MM.1S (cell line): ENCODE measurements at regions not wholly inside any gene's neighbourhood (a gene's known extent, or its start where the extent isn't known, plus 50 kb on each side); places are given as distances from the start of the nearest gene placed in this dataset.

Experiments used
- CTCF ChIP-seq: fragments of 300-600 bp; sonication (generic); IDR thresholded peaks from 2 replicates; pipeline ENCODE4 v1.5.1; 2016; ENCODE audit warnings: antibody characterized with exemption, low read length, mixed read lengths
- EZH2 ChIP-seq: fragments of 300-600 bp; sonication (generic); optimal IDR thresholded peaks from 2 replicates; pipeline ENCODE3; 2017; ENCODE audit warnings: low read depth, mild to moderate bottlenecking, antibody characterized with exemption, low read length, mixed read lengths
- EZH2phosphoT487 ChIP-seq: fragments of 300-600 bp; sonication (generic); IDR thresholded peaks from 2 replicates; pipeline ENCODE4 v1.6.1; 2018; ENCODE audit warnings: antibody characterized with exemption, low read length

DNA sequence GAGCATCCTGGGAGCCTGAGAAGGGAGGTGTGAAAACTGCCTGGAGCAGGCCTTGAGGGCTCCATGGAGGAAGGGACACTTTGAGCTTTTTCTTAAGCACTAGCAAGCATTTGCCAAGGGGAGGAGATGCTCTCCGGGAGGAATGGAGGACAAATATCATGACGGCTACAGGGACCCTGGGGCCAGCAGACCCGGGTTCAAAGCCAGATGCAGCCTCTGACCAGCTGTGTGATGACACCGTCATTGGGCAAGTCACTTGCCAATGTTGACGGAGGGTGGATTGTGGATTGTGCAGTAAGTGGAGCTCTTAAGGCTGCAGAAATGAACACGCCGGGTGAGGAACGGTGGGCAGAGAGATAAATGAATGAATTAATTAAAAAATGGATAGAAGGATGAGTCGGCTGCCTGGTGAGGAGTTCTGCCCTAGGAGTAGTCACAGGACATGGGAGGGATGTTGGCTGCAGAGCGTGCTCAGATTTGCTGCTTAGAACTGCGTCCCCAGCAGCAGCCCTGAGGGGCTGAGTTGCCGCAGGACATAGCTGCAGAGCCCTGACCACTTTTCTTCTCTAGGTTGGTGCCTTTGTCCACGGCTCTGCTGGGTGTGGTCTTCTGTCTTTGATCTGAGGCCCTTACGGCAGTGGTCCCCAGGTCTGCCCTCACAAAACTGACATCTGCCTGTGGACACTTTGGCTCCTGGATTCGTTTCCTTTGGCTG is 507.6 kb downstream of the NPHP4 start:
- TF ChIP-seq CTCF (no peak), EZH2 (no peak), EZH2phosphoT487 (no peak)
